HG02610 (cell line): ENCODE measurements at regions not wholly inside any gene's neighbourhood (a gene's known extent, or its start where the extent isn't known, plus 50 kb on each side); places are given as distances from the start of the nearest gene placed in this dataset.

ENCODE experiments used
- ATAC-seq: cut with Tn5 transposase; IDR thresholded peaks from one replicate; pipeline ENCODE4 v1.9.1; 2021; ENCODE audit warnings: mild to moderate bottlenecking, moderate library complexity; ENCODE audit not compliant: unreplicated experiment

GRCh38 chr16:73329358-73330286, 281.7 kb upstream of the ZFHX3 start:
- ATAC-seq = no peak

GRCh38 chr16:73326770-73327470, 279.0 kb upstream of the ZFHX3 start:
- ATAC-seq = no peak

GRCh38 chr16:73326221-73326620, 278.3 kb upstream of the ZFHX3 start:
- ATAC-seq = no peak

- no peak for ATAC-seq
These were observed 276.0 kb upstream of the ZFHX3 start for GRCh38 chr16:73323880-73324279.

- ATAC-seq = no peak
These were observed 274.9 kb upstream of the ZFHX3 start for GRCh38 chr16:73322856-73323255.

- ATAC-seq = no peak
These were observed 273.9 kb upstream of the ZFHX3 start for GRCh38 chr16:73321853-73322252.

- ATAC-seq = no peak
These were observed 271.8 kb upstream of the ZFHX3 start for GRCh38 chr16:73319737-73320136.

GRCh38 chr16:73319261-73319660, 271.3 kb upstream of the ZFHX3 start:
- ATAC-seq = no peak

- ATAC-seq = no peak
These were observed 269.5 kb upstream of the ZFHX3 start for GRCh38 chr16:73317321-73317857.

GRCh38 chr16:73315645-73316044, 267.7 kb upstream of the ZFHX3 start:
- peak; percentile 86 for ATAC-seq

GRCh38 chr16:73313950-73314349, 266.0 kb upstream of the ZFHX3 start:
- no peak for ATAC-seq

GRCh38 chr16:73311857-73312723, 264.2 kb upstream of the ZFHX3 start:
- ATAC-seq = no peak

GRCh38 chr16:73308771-73309170, 260.8 kb upstream of the ZFHX3 start:
- ATAC-seq = no peak

GRCh38 chr16:73306901-73307413, 259.0 kb upstream of the ZFHX3 start:
- no peak for ATAC-seq

- no peak for ATAC-seq
These were observed 256.3 kb upstream of the ZFHX3 start for GRCh38 chr16:73304008-73304774.

GRCh38 chr16:73302942-73303341, 255.0 kb upstream of the ZFHX3 start:
- no peak for ATAC-seq

- ATAC-seq = no peak
These were observed 254.1 kb upstream of the ZFHX3 start for GRCh38 chr16:73301984-73302383.

GRCh38 chr16:73299346-73299745, 251.4 kb upstream of the ZFHX3 start:
- ATAC-seq = no peak

GRCh38 chr16:73298562-73298961, 250.6 kb upstream of the ZFHX3 start:
- no peak for ATAC-seq

- ATAC-seq = no peak
These were observed 242.3 kb upstream of the ZFHX3 start for GRCh38 chr16:73290258-73290657.
